HG03135 (cell line): ENCODE measurements at regions not wholly inside any gene's neighbourhood (a gene's known extent, or its start where the extent isn't known, plus 50 kb on each side); places are given as distances from the start of the nearest gene placed in this dataset.
"Not testable (repeated sequence)": the region's sequence is repeated elsewhere in the genome, so short reads cannot be mapped to it uniquely, and the experiment has no call there.

Experiments used
- ATAC-seq: cut with Tn5 transposase; IDR thresholded peaks from one replicate; pipeline ENCODE4 v1.9.1; 2021; ENCODE audit warnings: mild to moderate bottlenecking, moderate library complexity; ENCODE audit not compliant: unreplicated experiment

DNA sequence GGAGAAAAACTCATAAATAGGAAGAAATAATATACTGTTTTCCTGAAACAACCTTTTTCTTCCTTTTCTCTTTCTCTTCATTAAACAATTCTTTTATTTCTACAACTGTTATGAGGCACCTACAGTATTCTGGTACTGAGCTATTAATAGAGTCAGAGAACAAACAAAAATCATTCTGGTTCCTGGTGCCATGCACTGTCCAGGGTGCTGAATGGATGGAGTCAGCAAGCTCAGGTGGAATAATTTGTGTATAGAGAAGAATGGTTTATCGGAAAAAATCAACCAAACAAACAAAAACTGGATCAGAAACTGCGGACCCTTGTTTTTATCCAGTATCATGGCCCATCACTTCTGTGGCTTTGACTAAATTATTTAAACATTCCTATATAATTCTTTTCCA lies 430.3 kb upstream of the GOT2 start:
- no peak for ATAC-seq

DNA sequence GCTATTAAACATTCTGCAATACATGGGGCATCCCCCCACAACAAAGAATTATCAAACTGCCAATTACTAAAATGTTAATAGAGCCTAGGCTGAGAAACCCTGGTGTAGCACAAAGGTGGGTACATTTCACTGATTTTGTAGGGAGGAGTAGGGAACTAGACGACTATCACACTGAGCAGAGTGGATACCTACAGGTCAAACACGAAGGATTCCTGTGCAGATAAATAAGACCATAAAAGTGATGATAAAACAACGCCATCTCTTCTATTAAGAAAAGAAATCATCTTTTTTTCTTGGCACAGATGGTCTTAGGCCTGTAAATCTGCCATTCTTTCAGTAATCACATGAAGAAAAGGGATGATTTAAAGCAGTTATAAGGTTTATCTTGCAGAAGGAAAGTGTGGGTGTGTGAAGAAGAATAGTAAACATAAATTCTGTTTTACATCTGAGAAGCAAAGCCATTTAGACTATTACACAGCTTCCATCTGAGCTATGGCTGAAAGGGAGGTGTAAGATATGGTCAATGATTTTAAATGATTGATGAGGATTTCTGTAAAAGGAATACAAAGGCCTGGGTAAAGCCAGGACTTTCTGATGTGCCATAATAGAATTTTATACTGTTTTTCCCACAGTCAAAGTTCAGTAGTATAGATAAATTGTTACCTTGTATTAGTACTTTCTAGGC lies 429.4 kb upstream of the GOT2 start:
- ATAC-seq = no peak

DNA sequence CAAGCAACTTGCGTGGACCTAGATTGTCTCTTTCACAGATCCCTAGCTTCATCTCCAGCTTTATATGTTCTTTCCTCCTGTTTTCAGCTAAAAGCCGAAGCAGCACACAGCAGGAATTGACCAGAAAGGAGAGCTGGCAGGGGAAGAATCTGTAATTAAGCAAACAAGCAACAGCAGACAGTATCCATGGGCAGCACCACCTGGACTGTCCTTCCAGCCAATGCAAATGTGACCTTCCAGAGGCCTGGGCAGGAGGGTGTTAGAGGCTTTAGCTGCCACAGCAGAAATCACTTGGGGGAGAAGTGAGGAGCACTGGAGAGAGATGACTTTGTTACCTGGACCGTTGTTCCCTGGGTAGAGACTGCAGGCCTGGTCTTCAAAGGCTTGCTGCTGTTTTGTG lies 427.6 kb upstream of the GOT2 start:
- no peak for ATAC-seq

DNA sequence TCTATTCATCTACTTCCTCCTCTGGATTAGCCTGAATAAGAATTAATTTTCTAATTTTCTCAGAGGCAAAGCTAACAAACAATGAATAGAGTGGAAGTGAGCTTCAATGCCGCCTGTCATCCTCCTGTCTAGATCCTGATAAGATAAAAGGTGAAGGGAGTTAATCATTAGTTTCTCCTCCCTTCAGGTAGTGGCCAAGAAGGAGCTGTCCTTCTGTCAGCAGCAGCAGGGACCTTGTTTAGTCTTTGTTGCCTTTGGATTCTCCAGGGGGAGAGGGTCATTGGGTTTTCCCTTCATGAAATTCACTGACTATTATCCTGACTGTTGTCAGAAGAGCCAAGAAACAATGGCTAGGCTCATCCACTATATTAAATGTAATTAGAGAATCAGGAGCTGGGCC lies 420.2 kb upstream of the GOT2 start:
- no peak for ATAC-seq

DNA sequence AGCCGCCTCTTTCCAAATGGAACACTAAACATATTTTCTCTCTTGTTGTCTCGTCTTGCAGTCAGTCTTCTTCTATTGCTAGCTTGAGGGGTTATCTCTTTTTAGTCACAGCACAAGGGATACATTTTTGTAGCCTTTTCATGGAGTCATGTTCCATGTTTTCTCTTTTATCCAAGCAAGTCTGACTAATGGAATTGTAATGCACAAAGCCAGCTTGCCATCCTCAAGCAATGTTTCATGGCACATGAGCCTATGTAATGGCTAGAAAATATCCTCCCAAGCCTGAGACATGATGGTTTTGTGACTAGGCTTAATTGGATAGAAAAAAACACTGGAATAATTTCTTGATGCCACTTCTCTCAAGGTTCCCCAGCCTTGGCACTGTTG lies 414.6 kb upstream of the GOT2 start:
- no peak for ATAC-seq

DNA sequence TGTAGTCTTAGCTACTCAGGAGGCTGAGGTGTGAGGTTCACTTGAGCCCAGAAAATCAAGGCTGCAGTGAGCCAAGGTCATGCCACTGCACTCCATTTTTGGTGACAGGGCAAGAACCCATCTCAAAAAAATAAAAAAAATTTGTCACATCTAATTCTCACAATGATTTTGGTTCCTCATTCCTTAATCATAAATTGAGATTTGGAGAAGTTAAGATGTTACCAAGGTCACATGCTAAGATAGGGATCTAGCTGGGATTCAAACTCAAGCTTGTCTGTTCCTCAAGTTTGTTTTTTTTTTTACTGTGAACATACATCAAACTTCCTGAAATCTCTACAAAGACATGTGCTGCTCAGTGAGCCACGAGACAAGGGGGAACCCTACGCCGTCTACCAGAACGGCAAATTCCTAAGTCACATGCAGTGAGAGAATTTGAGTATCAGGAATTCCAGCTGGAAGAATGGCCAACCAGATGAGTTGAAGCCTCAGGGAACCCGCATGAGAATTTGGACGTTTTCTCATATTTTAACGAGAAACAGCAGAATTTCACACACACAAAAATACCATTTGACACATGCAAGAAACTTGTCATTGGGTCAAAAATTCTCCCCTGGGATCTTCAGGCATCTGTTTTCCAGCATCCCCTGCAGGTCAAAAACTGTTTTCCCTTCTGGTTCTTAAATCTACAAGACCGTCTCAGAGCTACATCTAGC lies 414.1 kb upstream of the GOT2 start:
- no peak for ATAC-seq

DNA sequence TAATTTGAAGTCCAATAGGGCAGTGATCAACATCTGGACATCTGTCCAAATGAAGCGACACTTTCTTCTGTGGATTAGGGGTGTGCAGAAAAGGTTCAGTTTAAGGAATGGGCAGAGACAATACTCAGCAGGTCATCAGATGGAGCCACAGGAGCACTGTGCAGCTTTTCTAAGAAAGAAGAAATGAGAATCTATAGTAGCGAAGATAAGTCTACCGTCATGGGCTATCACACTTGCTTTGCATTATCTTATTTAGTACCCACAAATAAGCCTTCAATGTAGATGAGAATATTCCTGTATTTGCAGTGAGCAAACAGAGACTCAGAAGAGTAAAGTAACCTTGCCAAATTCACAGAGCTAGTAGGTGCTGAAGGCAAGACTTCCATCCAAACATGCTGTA lies 412.0 kb upstream of the GOT2 start:
- no peak for ATAC-seq

DNA sequence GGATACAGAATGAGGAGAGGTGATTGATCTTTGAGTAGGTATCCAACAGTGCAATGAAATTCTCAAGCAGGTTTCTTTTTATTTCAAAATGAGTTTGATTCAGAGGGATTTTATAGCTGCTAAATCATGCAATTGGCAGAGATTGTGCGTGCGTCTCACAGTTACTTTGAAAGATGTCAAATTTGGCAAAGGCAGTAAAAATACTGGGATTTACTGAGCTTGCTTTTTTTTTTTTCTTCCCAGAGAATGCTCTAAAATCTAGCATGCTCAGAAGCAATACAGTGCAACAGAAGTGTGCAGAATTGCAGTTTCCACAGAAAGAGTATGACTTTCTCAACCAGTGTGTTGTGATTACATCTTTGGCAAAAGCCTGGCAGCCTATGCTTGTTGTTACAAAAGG lies 410.7 kb upstream of the GOT2 start:
- no peak for ATAC-seq

DNA sequence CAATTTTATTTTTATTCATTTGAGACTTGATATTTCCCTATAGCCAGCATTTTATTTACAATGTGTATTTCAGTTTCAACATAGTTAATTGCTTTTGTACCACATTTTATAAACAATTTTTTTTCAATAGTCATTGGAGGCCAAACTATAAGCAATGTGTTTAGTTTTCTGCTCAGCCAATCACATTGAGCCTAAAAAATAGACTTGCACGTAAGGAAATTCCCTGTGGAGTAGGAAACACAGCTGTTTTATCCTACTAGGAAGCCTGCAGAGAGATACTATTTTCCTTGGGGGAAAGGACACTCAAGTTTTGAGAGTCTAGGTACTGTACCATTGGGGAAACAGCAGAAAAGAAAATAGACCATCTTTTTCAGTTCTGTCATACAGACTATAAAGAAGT lies 410.2 kb upstream of the GOT2 start:
- no peak for ATAC-seq

DNA sequence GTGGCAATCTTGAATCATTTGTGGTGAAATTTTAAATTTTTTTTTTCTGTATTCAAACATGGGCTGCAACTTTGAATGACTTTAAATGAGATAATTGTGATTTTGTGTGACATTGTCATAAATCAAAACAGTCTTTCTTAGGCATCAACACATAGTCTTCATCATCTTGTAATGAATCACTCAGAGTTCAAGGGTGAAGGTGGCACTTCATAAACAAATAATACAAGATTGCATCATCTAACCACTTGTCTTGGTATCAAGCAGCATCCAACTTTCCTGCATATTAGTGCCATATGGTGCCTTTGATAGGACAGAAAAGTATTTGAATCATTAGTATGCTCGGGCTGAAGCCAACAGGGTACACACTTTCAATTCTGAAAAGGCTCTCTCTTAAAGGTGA lies 392.4 kb upstream of the GOT2 start:
- ATAC-seq = no peak

DNA sequence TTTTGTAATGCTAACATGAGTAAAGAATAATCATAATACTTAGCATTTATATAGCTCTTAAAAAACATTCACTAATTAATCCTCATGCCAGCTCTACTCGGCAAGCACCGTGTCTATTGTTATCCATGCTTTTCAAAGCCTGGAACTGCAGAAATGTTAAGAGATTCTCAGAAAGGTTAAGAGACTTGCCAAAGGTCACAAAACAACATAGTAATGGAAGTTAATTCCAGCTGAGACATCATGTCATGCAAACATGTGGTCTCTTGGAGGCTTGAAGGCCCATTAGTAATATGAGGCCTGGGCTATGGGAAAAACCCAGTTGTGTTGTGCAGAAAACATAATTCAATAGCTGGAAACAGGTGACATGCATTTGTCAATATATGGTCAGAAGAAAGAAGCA lies 389.9 kb upstream of the GOT2 start:
- no peak for ATAC-seq

DNA sequence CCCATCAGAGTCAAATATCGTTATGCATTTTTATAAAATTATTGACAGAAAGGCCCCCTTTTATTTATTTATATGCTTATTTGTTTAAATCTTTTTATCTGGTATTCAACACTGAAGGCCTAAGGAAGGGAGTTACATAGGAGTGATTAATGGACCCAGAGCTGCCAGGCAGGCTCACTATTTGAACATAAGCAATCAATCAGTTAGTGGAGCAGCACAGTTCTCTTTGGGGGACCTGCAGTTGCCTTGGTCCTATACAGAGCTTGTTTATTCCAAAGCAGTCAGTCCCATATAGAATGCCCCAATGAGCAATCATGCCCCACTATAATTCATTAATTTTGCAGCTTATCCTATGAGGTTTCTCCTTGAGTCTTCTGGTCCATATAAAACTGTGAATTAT lies 389.4 kb upstream of the GOT2 start:
- ATAC-seq = no peak

DNA sequence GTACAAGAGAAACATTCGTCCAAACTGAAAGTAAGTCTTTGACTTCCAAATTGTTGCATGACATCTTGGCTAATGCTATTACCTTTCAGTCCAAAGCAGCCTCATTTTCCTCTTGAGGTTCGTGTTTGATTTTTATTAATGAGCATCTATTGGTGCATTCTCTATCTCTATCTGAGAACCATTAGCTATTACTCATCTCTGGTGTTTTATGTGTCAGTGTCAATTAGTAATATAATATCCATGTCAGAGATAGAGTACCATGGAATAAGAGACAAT lies 388.1 kb upstream of the GOT2 start:
- no peak for ATAC-seq

DNA sequence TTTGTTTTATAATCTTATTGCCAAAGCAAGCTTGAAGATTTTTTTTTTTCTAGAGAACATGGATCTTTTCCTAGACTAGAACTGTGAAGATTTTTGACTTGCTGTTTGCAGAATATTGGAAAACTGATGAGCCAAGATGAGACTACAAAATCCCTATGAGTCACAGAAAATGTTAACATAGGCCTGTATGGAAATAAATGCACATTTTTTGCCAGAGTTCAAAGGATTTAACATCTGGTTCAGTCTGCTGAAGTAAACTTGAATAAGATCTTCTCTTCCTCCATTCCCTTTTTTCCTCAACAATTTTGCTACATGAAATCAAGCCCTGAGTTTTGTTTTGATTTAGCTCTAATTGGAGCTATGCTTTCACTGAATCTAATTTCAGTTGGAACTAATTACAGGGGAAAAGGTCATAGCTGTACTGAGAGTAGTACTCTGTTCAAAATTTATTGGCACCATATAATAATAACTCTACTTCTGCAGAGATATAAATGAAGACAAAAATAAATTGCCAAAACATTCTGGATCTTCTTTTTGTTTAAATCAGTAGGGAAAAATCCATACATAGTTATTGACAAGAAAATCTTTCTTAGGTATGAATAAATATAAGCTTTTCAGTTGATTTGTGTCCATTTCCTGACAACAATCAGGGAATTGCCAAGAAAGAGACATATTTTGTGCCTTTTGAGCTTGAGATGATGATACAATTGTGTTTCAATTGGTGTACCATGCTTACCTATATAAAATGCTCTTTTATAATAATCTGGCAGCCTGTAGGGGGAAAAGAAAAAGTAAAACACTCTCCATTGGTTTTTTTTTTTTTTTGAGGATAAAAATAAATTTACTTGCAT lies 387.5 kb upstream of the GOT2 start:
- ATAC-seq = no peak

DNA sequence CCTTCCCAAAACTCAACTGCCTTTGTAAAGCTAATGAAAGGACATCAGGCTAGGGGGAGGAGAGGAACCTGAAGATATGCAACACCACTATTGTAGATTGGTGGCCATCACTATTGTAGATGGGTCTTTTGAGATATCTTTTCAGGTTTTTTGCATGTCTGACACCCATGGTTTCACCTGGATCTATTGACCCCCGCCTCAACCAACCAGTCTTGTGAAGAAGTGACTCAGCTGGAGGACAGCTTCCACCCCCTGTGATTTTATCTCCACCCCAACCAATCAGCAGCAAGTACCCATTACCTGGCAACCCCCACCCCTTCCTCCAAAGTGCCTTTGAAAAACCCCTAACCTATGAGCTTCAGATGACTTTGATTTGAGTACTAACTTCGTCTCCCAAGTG lies 382.6 kb upstream of the GOT2 start:
- no peak for ATAC-seq

DNA sequence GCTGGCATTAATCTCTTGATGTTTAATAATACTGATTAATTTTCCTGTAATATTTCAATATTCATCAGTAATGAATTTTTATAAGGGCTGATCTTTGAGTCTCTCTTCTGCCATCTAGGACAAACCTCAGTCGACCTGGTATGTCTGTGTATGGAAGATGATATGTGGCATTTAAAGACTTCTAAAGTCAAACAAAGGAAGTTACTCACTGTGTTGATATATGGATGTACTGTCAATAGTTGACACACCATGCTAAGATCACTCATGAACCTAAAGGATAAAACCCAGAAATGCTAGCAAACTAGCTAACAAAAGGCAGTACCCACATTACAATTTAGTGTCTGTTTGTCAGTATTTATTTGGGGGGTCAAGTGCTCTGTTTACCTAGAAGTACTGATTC lies 380.7 kb upstream of the GOT2 start:
- no peak for ATAC-seq

DNA sequence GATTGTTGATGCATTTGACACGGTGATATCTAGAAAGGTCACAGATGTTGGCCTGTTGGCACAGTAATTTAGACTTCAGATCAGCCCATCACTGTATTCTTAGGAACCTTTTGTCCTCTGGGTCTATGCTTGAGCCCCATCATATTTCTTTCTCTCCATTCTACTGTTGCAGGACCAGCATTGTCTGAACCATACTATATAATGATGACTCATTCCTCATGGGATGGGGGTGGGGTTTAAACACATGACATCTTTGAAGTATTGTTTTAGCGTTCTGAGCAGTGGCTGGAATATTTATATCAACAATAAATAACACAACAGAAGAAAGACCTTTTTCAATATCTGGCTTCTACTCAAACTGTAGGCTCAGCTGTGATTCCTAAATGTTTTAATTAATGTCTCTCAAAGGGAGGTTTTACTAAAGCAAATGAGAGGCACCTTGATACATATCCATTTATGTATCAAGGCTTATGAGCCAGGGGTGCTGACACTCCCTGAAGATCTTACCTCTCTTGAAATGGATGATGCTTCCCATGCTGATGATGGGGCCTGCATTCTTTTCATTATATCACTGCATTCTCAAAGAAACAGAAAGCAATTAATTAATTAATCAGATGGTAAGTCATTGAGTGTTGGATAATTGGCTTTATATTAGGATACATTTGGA lies 379.0 kb upstream of the GOT2 start:
- no peak for ATAC-seq

DNA sequence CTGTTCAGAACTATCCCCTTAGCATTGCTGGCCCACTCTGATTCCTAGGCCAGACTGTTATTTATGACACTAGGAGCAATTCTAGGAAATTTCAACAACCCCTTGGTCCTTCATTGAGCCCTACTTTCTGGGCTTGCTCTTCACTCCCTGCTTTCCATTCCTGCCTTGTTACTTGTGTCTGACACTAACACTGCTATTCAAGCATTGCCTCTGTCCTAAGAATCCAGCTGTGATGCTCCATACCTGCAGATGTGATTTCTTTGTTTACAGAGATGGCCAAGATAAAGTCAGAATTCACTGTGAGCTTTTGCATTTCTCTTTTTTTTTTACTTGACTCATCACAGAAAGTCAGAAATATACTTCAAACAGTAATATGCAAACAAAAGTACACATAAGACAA lies 377.2 kb upstream of the GOT2 start:
- ATAC-seq = no peak

DNA sequence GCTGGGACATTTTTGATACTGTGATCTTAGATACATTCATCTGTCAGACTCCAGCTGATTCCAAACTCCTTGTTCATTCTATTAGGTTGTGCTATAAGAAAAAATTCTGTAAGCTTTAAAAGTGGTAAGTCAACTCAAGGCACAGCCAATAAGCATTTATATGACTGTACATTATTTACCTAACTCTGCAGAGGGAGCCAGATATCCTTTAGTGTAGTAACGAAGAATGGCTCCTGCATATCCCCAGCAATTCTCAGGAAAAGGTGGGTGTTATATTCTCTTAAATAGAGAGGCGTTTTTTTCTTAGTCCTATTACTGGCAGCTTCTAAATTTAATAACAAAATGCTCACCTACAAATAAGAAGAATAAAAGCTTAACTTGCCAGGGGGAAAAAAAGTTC lies 374.3 kb upstream of the GOT2 start:
- ATAC-seq = no peak

DNA sequence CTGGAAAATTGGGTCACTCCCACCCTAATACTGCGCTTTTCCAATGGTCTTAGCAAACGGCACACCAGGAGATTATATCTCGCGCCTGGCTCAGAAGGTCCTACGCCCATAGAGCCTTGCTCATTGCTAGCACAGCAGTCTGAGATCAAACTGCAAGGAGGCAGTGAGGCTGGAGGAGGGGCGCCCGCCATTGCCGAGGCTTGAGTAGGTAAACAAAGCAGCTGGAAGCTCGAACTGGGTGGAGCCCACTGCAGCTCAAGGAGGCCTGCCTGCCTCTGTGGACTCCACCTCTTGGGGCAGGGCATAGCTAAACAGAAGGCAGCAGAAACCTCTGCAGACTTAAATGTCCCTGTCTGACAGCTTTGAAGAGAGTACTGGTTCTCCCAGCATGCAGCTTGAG lies 362.6 kb upstream of the GOT2 start:
- ATAC-seq = not testable (repeated sequence)

DNA sequence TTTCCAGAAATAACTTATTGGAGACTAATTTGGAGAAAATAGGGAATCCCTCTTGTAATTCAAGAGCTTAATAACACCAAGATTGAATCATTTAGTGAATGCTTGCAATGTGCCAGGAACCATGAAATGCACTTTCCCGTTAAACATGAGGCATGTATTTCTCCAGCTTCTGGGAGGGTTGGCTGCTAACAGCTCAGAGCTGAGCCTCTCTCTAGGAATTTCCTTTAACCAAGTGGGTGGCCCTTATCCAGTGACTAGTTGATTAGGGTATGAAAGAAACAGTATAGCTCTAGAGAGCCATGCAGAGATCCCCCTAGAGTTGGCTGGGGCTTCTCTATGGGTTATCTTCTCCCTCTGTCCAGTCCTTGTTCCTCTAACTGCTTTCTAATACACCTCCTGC lies 356.4 kb upstream of the GOT2 start:
- ATAC-seq = no peak

DNA sequence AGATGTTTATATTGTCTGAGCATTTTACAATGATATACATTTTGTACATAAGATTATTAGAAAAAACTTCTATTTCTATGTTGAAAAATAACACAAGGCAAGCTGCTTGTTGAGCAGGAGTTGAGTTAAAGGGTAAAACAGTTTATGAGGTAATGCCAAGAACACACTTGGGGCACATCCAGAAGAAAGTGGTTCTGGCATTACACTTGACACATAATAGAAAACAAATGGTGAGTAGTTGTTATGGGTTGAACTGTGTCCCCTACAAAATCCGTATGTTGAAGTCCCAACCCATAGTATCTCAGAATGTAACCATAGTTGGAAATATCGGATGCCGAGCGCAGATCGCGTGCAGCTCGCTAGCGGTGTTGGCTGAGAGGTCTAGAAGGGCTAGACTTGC lies 354.3 kb upstream of the GOT2 start:
- no peak for ATAC-seq
